CD4-positive, alpha-beta T cell treated with Interferon gamma for 1 hour (primary cell): ENCODE measurements at regions not wholly inside any gene's neighbourhood (a gene's known extent, or its start where the extent isn't known, plus 50 kb on each side); places are given as distances from the start of the nearest gene placed in this dataset.
A peak's percentile ranks its signal among the peaks of the same experiment; 100 is the strongest.
"Not testable (repeated sequence)": the region's sequence is repeated elsewhere in the genome, so short reads cannot be mapped to it uniquely, and the experiment has no call there.

ENCODE experiments used
- DNase-seq: peaks from one replicate; pipeline ENCODE4 v3.0.0-alpha.2; 2020

DNA sequence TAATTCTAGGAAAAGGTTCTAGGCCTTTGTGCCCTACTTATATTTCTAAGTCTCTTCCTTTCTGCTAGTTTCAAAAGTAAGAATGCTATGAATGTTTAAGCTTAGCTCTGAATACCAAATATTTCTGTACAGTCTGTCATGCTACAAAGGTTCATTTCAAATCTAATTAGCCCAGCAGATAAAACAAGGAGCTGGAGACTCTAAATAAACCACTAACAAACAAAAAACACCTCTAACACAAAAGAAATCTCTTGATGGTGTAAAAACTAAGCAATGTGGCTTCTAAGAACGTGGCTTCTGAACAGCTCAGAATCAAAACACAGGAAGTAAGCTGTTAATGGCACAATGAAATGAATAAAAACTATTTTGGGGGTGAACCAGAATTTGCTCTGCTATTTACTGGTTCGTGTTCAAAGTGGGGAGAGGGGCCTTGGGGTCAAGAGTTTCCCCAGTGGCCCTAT lies 198.3 kb downstream of the BCAS1 start:
- DNase-seq = no peak

DNA sequence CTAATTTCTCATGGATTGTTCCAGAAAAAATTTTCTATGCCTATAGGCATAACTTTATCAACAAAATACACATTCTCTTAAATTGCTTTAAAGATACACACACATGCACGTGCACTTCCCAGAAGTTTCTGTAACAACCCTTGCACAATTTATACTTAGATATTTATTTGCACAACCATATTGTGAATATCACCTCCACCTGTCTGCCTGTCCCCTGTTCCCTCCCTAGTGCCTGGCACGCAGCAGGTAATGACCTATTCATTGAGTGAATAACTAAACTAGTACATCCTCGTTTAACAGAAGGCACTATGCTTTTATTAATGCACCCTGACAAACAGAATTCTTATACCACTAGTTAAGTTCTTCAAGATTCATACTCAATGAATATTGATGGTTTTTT lies 198.9 kb downstream of the BCAS1 start:
- DNase-seq = no peak

DNA sequence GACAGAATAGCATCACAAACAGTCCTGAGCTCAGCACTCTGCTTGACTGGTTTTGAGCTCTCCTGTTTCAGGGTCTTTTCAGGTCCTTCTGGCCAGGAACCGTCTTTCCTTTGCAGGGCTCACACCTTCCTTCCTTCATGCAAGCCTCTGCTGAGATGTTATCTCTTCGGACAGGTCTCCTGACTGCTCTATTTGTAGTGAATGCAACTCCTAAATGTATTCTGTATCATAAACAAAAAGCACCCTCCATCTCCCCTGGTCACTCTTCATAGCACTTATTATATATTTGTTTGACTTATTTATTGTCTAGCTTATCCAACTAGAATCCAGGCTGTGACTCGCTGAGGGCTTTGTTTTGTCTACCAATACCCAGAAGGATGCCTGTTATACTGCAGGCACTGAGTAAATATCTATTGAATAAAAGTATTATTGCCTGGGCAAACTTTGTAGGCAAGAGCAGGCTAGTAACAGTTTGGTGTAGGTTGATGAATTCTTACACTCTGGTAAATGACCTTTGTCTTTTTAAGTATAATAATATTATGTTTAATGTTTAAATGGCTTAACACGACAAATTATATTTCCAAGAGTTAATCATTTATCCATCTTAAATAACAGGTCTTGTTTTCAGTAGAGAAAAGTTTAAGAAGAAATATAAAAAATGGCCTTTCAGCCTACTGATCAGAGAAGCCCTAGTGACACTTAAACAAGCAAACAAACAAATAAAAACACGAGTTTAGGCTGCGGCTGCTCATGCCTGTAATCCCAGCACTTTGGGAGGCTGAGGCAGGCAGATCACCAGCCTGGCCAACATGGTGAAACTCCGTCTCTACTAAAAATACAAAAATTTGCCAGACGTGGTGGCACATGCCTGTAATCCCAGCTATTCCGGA lies 199.7 kb downstream of the BCAS1 start:
- DNase-seq = no peak

DNA sequence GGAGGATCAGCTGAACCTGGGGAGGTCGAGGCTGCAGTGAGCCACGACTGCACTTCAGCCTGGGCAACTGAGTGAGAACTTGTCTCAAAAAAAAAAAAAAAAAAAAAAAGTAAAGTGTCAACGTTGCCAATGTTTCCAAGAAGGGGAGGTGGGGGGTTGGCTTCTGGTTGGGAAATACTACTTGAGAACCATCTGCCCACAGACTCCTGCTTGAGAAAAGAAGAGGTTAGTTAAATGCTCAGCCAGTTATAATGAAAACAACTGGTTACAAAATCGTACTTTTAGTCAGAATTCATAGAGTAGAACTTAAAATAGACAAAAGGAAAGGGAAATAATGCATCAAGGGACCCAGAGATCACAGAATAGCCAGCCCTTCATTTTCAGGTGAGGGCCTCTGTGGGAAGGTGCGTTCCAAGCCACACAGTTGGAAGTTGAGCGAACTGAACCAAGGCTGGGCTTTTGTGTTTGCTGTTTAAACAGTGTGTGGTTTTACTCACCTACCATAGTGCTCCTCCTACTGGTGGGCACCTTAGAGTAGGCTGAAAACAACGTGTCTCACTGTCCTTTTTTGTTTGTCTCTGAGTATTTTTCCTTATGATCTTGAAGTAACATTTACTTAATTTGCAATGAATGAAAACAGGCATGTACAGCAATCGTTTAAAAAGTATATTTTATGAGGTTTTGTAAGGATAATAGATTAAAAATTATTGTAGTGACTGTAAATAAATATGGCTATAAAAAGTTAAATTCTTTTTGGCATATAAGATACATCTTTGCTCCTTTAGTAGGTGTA lies 200.7 kb downstream of the BCAS1 start:
- peak; percentile 69 for DNase-seq

DNA sequence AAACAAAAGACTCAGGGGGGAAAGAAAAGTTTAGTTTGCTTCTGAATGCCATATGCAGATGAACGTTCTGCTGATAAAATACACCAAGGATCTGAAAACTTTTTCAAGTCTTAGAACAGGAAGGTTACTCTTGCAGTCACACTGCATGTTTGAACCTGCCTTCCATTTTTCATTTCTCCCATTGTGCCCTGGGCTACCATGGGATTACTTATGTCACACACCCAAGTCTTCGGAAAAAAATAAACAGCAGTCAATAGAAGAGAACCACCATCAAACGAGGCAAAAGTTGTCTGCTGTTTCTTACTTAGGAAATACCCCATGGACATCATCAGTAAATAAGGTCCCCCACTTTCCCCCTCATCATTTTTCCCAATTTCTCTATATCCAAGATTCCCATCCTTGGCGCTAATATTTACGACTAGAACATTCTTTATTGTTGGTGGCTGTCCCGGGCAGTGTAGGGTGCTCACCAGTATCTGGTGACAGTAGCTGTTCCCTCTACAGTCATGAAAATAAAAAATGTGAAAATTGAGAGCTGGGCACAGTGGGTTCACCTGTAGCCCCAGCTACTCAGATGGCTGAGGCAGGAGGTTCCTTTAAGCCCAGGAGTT lies 202.5 kb downstream of the BCAS1 start:
- no peak for DNase-seq

DNA sequence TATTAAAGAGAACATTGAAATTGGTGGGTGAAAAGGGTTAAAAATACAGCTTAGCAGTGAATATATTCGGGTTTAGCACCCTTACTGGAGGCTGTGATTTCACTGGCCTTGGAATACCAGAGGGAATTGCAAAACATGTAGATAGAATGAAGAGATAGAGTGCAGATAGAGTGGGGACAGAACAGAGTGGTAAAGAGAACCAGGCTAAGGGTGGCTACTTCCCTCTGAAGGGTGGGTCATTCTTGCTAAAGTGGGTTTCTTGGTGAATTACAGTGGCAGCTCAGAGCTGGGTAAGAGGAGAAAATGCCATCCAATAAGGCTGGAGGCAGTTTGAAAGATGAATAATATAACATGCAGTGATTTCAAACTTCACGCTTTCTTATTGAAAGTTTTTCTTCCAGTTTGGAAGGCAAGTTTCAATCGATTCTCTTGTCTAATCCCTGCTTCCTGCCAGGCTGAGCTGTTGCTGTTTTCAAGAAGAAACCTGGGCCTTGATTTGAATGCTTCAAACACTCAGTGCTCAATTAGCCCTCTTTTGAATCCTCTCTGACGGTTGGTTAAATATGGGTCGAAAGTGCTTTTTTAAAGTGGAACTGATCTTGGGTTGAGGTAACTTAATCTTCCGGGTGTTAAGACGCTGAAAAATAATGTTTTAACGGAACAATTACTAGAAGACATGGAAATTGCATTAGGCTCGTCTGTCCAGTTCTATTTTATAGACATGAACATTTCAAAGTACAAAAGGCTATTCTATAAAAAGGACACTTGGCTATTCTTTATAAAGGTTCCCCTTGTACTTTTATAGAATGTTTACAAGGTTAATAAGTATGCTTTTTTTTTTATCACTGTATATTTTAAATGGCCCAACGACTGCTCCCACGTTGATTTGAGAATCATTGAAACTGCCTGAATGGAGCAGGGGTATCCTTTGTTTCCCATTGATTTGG lies 203.3 kb downstream of the BCAS1 start:
- no peak for DNase-seq

DNA sequence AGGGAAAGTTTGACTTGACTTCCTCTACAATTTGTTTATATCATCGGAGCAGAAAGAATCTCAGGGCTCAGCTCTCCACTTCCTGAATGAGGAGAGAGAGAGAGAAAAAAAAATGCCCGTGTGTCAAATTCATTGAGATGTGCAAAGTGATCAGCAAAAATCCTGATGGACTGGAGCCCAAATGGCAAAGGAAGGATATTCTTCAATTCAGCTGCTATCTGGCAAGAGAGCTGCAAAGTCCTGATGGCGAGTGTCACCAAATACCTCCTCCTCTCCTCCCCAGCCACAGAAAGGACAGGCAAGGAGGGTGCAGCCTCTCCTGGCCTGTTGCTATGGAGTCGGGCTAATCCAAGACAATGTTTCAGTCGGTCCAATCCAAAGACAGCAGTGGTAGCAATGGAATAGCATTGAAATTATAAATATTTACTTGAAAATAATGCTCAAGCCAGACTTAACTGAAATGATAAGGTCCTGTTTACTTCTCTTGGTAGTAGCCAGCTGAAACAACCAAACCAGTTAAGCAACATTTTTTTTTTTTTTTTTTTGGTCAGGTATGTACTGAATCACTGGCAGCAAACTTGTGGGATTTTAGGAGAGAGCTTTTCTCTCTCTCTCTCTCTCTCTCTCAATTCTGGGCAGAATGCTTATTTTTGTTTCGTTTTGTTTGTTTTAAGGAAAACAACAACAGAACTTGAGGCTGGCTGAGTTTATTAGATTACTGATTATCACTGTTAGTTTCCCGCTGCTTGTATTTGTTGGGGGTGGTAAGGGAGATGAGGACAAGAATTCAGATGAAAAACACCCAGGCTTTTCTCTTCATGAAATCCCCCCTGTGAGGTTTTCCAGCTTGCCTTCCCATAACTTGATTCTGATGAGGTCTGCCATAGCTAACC lies 204.2 kb downstream of the BCAS1 start:
- no peak for DNase-seq

DNA sequence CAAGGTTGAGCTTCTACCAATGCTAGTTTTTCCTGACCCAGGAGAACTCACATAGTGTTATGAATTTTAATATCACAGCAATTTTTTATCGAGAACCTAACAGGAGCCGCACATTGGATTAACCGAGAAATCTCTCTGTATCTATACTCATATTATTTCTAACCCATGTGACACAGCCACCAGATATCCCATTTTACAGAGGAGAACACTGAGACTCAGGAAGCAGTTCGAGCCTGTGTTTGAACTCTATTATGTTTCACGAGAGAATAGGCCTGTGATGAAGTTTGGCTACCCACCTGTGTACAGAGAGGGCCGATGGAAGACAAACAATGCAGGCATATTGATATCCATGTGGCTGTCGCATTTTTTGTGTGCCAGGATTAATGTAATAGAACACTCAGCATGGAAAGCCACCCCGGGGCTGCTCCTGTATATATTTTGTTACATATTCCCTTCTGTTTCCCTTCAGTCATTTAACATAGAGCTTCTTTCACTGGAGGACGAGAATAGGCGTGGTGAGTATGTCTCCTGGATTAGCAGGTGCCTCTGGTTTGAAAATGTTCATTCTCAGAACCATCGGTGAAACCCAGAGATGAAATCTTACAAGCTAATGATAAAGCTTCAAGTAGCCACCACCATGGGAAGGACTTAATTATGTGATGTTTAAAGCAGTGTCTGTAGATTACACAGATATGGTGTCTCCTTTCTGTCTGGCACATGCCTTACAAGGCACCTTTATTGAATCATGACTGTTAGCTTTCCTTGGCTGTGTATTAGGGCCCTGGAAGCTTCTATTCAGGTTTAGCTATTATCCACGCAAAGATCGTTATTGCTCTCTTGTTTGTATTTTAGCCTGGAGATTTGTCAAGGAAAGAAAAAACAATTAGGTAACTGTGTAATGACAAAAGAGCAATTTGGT lies 205.4 kb downstream of the BCAS1 start:
- DNase-seq = not testable (repeated sequence)

DNA sequence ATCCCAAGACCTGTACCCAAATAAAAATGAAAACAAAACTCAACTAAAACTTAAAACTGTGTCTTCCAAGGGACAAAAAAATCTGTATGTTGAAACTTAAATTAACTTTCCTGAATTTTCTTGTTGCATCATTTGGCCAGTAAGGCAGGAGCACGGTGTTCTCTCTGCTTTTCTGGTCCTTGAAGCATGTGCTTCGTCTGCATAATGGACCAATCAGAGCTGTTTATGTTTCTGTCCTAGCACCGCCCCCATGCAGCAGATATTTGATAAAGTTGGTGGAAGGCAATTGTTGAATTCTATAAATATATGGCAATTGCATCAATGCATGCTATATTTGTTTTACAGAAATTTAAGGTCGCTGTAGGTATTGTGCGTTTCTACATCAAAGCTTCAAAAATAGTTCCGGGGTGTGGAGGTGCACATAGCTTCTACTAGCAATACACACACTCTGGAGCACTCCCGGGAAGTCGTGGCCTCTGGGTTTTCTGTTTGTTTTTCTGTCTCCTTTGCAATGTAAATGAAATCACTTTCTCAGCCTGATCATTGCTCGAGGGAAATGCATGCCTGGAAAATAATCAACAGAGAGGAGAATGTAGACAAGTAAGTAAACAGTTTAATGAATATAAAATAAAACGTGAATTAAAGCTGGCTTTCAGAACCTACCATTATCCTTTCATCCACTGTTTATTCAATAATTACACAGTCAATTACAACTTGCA lies 206.3 kb downstream of the BCAS1 start:
- not testable (repeated sequence) for DNase-seq

DNA sequence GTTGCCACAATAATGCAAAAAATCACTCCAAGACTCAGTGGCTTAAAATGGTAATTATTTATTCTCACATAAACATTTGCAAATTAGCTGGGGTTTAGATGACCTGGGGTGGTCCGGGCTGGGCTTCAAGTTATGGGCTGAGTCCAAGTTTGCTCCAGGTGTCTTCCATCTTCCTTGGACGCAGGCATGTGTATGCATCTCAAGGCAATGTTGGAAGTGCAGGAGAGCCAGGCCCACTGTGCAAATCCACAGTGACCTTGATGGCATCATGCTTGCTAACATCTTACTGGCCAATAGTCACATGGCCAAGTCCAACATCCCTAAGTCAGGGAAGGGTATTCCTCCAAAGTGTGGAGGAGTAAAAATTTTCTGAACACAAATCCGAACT lies 206.9 kb downstream of the BCAS1 start:
- not testable (repeated sequence) for DNase-seq

DNA sequence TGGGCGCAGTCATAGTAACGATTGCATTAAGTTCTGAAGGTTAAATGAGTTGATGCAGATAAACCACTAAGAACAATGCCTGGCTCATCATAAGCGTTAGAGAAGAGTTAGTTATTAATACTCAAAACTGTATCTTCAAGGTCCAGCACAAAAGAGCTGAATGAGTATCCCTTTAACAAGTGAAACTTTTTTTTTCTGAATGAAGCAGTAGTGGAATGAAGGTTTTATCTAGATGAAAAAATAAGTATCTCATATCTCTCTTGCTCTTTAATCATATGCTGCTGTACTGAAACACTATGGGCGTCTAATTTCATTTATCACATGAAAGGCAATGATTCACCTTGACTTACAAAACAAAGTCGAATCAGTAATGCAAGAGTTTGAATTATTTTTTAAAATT lies 207.4 kb downstream of the BCAS1 start:
- DNase-seq = not testable (repeated sequence)

DNA sequence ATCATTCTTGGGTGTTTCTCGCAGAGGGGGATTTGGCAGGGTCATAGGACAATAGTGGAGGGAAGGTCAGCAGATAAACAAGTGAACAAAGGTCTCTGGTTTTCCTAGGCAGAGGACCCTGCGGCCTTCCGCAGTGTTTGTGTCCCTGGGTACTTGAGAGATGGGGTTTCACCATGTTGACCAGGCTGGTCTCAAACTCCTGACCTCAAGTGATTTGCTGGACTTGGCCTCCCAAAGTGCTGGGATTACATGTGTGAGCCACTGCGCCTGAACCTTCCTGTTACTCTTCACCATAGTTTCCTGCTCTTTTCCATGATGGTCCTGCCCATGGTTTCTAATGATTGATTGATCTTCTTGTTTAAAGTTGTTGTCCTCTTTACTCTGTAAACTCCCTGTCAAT lies 207.9 kb downstream of the BCAS1 start:
- DNase-seq = not testable (repeated sequence)

DNA sequence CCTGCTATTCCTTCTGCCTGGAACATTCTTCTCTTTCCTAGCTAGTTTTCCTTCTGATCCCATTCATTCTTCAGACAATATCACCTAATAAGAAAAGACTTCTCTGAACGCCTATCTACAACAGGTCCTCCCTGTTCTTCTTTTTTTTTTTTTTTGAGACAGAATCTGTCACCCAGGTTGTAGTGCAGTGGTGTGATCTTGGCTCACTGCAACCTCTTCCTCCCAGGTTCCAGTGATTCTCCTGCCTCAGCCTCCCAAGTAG lies 208.3 kb downstream of the BCAS1 start:
- DNase-seq = not testable (repeated sequence)

DNA sequence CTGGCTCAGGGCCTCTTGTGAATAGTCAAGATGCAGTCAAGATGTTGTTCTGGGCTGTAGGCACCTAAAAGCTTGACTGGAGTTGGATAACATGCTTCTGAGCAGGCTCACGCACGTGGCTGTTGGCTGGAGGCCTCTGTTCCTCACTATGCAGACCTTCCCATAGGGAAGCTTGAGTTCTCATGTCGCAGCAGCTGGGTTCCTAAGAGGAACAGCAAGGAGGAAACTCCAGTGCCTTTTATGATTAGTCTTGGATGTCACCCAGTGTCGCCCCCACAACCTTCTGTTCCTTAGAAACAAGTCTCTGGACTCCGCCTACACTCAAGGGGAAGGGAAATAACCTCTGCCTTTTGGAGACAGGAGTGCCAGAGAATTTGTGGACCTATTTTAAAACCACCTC lies 210.7 kb downstream of the BCAS1 start:
- no peak for DNase-seq

DNA sequence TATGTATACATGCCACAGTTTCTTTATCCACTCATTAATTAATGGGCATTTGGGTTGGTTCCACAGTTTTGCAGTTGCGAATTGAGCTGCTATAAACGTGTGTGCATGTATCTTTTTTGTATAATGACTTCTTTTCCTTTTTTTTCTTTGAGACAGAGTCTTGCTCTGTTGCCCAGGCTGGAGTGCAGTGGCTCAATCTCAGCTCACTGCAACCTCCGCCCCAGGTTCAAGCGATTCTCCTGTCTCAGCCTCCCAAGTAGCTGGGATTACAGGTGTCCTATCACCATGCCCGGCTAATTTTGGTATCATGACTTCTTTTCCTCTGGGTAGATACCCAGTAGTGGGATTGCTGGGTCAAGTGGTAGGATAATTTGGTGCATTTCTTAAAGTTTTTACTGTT lies 211.4 kb downstream of the BCAS1 start:
- not testable (repeated sequence) for DNase-seq

DNA sequence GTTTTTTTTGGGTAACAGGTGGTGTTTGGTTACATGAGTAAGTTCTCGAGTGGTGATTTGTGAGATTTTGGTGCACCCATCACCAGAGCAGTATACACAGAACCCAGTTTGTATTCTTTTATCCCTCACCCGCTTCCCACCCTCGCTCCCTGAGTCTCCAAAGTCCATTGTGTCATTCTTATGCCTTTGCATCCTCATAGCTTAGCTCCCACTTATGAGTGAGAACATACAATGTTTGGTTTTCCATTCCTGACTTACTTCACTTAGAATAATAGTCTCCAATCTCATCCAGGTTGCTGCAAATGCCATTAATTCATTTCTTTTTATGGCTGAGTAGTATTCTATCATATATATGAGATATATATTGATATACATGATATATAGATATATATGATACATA lies 211.9 kb downstream of the BCAS1 start:
- not testable (repeated sequence) for DNase-seq

DNA sequence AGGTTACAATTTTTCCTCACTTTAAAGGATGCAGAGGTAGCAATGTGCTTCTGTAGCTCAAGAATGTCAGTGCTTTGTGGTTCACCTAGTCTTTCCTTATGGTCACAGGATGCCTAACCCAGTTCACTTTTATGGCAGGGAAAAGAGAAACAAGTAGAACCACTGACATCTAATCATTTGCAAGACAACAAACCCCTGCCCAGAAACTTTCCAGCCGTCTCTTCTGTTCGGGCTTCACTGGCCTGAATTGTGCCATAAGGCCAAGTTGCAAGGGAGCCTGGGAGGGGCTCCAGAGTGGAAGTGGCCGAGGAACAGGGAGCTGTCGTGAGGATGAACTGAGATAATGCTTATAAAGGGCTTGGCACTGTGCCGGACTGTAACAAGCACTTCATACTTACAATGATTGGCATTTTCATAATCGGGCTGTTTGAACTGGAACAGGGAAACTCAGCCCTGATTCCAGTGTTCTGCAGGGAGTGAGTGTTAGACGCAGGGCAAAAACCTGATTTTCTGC lies 212.6 kb downstream of the BCAS1 start:
- DNase-seq = no peak

DNA sequence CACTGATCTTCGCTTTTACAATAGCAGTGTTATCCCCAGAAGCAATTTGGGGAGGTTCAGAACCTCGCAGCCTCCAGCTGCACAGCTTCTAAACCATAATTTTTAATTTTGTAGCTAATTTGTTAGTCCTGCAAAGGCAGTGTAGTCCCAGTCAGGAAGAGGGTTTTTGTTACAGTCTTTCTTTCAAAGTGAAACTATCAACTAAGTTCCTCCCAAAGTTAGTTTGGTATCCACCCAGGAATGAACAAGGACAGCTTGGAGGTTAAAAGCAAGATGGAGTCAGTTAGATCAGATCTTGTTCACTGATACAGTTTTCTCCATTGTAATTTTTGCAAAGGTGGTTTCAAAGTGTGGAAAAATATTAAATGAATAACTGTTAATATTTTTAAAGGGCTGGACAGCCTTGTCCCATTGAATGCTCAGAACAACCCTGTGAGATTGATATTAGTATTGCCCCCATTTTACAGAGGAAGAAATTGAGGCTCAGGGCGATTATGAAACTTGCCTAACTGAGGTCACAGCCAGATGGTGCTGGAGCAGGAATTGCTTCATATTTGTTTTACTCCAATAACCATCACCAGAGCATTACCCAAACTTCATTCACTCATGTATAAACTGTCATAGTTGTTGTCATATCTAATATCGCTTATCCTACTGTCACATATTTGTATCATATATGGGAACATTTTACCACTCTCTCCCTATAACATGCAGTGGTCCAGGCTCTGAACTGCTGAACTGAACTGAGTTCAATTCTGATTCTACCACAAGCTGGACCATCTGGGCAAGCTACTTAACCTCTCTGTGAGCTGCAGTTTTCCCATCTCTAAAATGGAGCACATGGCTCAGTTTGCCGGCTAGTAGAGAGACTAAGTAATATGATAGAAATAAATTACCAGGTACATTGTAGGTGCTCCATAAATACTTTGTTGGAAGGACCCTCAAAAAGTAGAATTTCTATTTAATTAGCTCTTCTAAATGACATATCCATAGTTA lies 213.8 kb downstream of the BCAS1 start:
- DNase-seq = no peak
